Stimulated activated CD8-positive, alpha-beta memory T cell treated with anti-CD3 and anti-CD28 coated beads, Interleukin-7, amount 100 ng/mL, for 4 hours (primary cell): ENCODE measurements at regions not wholly inside any gene's neighbourhood (a gene's known extent, or its start where the extent isn't known, plus 50 kb on each side); places are given as distances from the start of the nearest gene placed in this dataset.

Source experiments
- DNase-seq, 2 donors: peaks; one replicate each; pipeline ENCODE4 v3.0.0-alpha.2; 2020; ENCODE audit warnings: low read depth in 2 of 2

DNA sequence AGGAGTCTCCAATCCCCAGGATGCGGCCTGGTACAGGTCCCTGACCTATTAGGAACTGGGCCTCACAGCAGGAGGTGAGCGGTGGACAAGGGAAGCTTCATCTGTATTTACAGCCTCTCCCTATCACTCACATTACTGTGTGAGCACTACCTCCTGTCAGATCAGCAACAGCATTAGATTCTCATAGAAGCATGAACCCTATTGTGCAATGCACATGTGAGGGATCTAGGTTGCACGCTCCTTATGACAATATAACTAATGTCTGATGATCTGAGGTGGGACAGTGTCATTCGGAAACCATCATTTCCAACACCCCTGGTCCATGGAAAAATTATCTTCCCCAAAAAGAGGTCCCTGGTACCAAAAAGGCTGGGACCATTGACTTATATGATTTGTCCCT is 1000.5 kb downstream of the FLRT2 start:
- DNase-seq: no peak

DNA sequence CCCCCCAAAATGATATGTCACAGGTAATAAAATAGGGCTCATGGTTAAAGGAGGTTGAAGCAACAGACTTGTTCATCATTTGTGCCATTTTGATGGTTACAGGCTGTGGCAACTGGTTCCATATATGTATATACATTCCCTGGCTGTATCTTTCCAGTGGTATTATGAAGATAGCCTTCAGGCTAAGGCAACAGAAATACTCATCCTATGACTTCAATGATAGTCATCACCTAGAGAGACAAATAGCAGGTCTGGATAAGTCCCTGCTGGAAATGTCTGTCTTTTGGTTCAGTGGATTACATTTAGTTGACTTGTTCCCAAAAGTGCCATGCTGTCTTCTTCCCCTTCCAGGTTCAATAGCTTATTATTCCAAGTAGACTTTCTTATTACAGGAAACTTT is 997.4 kb downstream of the FLRT2 start:
- no peak for DNase-seq

DNA sequence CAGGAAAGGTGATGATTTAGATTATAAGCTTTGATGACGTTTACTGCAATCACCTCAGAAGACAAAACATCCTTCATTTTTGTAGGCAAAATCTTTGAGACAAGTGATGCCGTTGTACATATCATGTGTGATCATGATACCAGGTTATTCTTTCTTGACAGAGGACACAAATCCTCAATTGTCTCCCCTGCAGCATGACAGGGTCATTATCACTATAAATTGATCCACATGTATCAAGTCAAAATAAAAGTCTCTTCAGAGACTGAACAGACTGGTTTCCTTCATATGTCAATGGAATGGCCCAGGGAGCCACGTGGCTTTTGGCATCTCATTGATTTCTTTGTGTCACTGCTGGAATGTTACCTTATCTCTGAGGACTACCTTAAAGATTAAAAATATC is 995.7 kb downstream of the FLRT2 start:
- DNase-seq: no peak

DNA sequence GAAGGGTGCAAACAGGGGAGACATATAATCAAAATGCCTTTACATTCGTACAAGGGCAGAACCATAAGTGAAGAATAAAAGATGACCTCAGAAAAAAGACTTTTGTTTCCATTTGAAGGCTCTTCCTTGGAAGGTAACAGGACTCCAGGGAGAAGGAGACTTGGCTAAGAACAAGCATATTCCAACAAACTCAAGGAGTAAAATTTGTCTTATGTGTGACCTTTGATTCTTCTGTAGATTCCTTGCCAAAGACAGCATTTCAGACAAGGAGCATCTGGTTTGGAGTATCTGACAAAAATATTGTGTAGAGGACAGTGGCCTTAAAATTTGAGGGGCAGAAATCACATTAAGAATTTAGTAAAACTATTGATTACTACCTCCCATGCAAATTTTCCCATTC is 991.9 kb downstream of the FLRT2 start:
- no peak for DNase-seq

DNA sequence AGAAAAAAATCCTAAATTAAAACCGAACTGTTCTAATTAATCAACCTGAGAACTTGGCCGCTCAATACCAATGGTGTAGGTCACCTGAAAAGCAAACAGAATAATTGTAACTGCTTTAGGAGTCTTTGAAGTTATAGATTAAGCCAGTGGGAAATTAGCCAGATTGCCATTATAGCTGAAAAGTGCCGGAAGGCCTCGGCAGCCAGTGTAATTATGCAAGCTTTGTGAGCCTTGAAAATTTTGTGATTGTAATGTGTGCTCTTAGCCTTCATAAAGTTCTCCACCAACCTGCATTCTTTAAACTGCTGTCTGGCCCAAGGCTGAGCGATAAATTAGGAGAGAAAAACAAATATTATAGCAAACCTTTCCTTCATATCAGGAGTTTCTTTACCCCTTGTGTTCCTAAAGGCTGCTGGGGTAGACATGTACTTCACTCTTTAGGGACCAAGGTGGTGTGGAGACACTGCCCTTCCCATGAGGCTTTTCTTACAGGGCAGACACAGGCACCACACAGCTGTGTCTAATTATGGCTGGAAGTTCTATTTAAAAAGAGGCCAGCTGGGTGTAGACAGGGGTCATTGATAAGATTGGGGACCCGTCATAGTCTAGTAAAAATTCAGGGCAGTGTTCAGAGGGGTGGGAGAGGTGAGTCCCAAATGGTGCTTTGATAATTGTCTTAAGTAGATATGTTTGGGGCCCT is 991.2 kb downstream of the FLRT2 start:
- DNase-seq: no peak

DNA sequence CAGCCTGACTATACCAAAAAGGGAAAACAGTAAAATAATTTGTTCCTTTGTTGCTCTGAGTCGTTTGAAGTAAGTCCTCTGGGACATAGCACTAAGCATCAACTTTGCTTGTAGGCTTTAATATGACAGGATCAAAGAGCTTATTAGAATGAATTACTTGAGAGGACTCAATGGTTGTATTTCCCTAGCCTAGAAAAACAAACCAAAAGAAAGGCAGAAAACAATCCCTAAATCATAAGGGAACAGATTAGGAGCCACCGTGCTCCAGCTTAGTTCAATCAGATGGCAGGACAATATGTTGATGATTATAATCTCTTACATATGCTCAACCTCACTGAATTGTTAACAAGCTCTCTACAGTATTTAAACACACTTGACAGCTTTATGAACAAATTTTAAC is 988.4 kb downstream of the FLRT2 start:
- DNase-seq: no peak

DNA sequence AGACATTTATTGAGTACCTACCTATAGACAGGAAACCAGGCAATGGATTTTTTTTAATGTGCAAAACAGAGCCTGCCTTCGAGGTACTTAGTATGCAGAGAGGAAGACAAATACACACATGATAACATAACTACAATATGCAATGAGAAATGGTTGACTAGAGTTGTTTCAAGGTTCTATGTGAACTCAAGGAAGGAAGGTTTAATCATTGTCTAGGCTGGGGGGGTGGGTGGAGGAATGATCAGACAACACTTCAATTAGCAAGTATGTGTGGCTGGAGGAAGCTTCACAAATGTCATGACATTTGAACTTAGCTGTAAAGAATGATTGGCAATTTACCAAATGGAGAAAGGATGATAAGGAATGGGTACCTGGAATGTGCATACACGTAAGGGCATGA is 985.3 kb downstream of the FLRT2 start:
- no peak for DNase-seq

DNA sequence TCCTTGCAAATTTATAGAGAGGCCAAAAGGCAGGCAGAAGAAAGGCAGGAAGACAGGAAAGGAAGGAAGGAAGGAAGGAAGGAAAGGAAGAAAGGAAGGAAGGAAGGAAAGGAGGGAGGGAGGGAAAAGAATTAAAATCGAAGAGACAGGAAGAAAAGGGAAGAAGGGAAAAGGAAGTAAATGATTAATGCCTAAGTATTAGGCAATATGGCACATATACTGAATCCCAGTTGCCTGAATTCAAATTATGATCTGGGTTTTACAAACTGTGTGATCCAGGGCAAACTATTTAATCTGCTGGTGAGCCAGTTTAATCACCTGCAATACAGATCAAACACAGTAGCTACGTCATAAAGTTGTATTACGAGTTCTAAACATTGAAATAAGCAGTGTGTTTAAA is 983.6 kb downstream of the FLRT2 start:
- DNase-seq: no peak

DNA sequence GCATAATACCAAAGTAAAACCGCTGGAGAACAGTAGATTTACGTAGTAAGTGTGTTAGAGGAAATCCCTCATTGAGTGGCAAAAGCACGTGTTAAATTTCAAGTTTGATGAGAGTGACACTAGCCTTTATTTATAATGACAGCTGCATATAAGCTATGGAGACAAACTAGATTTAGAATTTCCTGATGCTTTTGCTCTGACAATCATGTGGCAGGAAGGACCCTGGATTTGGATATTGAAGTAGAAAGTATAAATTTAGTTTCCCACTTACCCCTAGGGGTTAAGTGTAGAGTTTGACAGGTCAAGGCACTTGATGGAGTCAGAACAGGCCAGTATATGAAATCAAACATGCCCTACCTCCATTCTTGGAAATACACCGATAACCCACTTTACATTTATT is 983.1 kb downstream of the FLRT2 start:
- no peak for DNase-seq

DNA sequence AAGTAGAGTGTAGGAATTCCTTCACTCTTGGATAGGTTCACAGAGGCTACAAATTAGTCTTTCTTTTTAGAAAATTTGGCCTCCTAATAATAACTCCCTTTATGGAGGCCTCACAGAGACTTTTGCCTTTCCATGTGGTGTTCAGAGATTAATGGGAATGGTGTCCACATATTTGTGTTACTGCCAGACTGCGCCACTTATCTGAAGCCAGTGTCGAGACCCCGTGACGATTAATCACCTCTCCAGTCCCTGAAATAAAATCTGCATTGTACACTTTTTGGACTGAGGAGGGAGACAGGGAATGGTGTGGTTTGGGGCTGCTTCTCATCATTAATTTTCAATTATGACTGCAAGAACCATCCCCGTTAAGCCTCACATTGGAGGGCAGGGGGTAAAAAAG is 980.5 kb downstream of the FLRT2 start:
- no peak for DNase-seq

DNA sequence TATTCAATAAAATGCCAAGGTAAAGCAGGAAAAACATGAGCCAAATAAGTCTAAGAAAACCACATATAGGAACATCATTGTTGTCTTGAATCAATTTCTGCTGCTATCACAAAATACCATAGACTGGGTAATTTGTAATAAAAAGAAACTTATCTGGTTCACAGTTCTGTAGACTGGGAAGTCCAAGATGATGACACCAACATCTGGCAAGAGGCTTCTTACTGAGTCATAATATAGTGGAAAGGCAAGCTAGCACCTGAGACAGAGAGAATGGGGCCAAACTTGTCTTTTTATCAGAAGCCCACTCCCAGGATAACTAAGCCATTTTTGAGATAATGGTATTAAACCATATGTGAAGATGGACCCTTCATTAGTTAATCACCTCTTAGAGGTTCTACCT is 975.9 kb downstream of the FLRT2 start:
- no peak for DNase-seq

DNA sequence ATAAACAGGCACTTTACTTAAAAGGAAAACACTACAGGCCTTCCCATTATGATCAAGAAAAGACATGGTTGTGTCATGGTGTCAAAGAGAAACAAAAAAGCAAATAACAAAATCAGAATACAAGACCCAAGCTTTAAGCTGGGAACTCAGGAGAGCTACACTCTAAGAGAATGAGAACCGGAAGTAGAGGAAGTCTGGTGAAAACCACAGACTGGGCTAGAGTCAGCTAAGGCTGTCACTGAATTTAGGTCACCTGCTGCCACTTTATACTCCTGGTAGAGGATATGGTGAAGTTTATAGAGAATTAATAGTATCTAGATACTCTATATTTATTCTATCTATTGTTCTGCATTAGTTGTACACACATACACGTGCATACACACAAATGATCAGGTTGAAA is 971.7 kb downstream of the FLRT2 start:
- no peak for DNase-seq

DNA sequence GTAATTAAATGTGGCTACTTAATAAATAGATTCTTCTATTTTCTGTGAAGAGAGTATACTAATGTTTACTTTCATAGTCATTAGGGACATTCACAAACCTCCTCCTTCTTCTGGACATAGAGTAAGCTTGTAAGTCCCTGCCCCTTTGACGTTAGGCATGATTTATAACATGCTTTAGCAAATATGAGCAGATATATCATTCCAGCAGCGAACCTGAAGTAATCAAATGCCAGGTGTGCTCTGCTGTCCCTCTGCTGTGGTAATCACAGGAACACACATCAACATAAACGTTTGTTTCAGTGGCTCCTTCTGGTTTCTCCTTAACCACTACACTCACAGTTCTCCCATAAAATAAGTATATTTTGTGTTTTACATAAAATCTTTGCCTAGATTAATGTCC is 961.8 kb downstream of the FLRT2 start:
- no peak for DNase-seq

DNA sequence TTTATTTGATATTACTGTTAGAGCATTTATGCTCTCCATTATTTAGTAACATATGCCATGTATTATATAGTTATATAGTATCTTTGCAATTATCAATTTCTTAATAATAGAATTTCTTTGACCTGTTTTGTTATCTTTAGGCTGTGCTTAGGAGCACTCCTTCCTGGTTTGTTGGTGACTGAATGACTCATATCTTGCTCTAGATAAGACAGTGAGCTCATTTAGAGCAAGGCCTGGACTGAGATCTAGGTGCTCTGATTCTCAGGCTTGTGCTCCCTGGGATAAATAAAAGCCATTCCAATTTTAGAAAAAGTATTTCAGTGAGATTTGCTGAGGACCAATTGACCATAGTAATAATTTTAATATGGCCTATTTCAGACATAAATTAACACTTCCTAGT is 951.2 kb downstream of the FLRT2 start:
- DNase-seq: no peak

DNA sequence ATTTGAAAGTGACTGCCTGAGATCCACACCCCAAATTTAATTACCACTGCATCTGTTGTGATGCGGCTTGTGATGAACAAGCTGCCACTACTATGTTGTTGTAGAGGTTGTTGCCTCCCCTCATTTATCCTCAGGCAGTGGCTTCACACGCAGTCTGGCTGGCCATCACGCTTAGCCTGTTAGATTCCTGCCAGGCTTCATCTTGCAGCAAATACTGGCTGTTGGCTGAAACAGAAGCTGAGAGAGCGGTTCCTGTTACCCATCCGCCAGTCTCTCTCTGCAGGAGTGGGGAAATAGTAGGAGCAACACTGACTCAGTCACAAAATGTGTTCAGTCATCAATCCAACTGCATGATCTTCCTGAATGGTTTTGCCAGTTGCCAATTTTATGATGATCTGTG is 934.4 kb downstream of the FLRT2 start:
- DNase-seq: no peak

DNA sequence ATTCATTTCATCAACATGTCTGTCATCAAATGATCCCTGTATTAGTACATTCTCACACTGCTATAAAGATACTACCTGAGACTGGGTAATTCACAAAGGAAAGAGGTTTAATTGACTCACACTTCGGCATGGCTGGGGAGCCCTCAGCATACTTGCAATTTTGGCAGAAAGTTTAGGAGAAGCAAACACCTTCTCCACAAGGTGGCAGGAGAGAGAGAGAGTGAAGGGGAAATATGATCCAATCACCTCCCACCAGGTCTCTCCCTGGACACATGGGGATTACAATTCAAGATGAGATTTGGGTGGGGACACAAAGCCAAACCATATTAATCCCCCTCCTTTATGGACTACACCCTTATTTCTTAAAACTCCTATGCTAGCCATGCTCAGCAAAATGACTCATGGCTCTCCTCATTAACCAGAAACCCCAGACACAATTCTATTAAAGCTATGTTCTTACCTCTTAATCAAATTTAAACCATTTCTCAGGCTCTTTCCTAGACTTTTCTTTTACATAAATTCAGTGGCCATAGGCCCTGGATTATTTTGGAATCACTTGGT is 932.3 kb downstream of the FLRT2 start:
- no peak for DNase-seq

DNA sequence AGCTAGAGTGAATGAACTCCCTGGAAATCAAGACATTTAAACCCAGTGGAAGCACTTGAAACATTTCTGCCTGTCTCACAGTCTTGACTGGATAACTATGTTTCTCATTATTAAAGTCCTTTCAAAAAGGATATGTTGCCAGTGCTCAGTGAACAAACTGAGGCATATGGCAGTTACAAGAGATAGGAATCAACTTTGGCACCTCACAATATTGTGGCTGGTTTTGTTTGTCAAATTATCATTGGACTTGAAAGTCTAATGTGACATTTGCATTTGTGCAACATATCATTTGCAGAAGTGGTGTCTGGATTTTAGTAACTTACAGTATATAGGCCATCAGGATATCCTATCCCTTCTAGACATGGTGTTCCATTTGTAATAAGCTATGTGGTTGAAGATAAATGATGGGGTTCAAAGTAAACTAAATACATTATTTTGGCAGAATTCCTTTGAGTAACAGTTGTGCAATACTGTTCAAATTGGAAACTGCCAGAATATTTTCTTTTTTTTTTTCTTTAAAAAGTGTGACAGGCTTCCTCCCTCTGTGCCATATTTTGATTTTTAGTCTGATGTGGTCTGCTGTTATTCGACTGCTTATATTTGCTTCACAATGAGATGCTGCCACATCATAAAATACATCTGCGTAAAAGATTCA is 927.7 kb downstream of the FLRT2 start:
- no peak for DNase-seq

DNA sequence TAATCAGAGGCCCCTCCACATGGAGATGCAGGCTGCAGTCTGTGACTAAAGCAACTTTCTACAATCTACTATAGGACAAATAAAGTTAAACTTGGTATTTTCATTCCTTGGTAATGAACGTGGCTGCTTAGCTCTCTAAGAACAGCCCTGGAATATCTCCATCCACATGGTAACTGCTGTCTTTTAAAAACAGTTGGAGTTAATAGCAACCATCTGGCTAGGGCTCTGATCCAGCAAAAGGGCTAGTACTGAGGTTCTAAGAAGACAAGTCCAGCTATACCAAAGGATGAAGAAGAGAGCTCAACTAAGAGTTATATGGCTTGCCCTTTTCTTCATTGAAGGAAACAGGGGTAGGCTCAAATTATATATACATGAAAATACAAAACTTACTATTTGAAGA is 920.1 kb downstream of the FLRT2 start:
- DNase-seq: no peak

DNA sequence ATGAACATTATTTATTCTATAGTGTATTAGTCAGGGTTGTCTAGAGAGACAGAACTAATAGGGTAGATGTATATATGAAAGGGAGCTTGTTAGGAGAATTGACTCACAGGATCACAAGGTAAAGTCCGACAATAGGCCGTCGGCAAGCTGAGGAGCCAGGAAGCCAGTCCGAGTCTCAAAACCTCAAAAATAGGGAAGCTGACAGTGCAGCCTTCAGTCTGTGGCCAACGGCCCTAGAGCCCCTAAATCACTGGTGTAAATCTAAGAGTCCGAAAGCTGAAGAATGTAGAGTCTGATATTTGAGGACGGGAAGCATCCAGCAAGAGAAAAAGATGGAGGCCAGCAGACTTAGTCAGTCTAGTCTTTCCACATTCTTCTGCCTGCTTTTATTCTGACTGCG is 912.2 kb downstream of the FLRT2 start:
- no peak for DNase-seq

DNA sequence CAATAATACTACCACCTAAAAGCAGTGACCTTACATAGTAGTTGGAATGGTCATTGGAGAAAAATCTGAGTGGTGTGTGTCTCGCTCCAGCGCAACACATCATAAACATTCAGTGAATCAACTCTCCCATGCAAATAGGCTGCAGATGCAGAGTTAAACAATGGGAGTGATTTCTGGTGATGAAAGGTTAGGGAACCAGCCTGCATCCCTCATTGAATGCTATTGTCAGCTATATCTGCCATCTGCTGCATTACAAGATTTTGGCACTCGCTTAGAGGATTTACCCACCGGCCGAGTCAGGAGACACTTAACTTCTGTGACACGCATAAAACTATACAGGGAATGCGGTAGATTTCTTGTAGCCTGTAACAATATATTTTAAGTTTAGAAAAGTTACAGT is 900.9 kb downstream of the FLRT2 start:
- no peak for DNase-seq

DNA sequence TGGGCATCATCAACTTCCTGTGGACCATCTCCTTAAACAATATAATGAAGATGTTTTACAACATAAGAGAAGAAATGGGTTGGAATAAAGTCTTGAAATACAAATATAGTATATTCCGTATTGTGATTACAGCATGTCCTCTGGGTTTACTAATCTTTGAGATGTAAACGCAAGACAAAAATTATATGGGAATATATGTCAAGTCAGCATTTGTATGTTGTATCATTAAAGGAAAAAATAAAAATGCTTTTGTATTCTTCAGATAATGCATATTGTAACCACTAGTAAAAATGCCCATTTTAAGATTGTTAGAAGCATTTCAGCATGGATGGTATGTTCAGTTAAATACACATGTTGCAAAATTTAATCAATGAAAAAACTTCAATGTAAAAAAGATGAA is 893.3 kb downstream of the FLRT2 start:
- no peak for DNase-seq

DNA sequence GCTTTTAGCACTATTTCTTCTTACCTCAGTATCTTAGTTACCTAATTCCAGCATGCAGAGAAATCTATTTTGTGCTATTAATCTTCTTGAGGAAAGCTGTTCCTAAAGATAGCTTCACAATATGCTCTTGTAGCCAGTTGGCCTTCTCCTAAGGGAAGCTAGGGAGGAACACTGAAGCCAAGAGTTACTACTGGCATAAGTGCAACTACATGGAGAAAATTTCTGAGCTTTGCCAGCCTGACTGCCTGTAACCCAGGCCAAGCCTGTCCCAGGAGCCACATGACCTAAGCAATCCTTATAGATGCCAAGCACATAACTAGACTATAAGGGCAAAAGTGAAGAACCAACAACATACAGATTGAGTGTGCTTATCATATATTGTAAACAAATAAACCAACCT is 890.2 kb downstream of the FLRT2 start:
- no peak for DNase-seq

DNA sequence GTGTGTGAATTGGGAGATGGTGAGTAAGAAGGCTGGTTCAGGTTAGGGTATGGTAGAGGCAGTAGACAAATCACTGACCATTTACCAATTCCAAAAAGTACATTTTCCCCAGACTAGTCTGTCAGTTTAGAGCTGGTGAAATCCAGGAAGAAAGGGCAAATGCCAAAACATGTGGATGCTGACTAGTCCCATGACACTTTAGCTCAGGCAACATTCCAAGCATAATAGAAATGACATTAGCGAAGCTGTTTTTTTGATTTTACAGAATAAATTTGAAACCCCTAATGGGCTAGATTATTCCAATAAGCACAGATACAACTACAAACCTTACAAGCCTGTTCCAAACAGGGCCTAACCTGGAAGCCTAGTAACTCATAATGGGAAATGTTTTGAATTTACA is 884.2 kb downstream of the FLRT2 start:
- no peak for DNase-seq
